GM15510 (cell line): ENCODE measurements at regions not wholly inside any gene's neighbourhood (a gene's known extent, or its start where the extent isn't known, plus 50 kb on each side); places are given as distances from the start of the nearest gene placed in this dataset.

Experiments
- POLR2A ChIP-seq: IDR thresholded peaks from 3 replicates; pipeline ENCODE4 v1.6.1; 2011; ENCODE audit warnings: borderline replicate concordance; ENCODE audit not compliant: insufficient read length; ENCODE audit errors: extremely low read depth

- no peak for TF ChIP-seq POLR2A
Observed at GRCh38 chr19:37303591-37304171, 67.2 kb upstream of the ZNF527 start.

DNA sequence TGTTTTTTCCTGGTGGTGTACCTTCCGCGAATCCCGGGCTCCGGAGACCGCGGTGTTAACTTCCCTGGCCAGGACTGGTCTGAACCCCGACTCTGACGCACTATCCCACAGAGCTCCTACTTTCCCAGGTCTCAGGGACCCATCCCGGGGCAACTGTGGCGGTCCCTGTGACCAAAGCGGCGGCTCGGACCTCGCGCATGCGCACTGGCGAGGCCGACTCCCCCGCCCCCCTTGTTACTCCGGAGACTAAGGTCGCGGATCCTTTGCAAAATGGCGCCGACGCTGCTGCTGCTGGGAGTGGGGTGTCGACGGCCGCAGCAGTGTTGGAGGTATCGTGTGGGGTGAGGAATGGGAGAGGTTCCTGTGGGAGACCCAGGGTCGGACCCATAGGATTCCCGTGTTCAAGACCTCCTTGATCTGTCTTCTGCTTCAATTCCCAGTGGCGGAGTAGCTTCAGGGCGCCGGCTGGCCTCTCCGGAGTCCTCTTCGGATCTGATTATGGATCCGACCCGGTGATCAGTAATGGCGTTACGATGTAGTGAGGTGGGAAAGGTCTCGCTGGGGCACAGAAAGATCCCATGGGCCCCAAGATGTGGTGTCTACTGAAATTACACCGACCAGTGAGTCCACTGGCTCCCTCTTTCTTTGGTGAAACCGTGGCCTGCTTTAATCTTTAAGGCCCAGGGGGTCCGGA lies 66.6 kb upstream of the ZNF527 start:
- no peak for TF ChIP-seq POLR2A

- no peak for TF ChIP-seq POLR2A
Observed at GRCh38 chr19:37304884-37305255, 66.0 kb upstream of the ZNF527 start.

GRCh38 chr19:37306383-37306963 lies 64.4 kb upstream of the ZNF527 start:
- no peak for TF ChIP-seq POLR2A

DNA sequence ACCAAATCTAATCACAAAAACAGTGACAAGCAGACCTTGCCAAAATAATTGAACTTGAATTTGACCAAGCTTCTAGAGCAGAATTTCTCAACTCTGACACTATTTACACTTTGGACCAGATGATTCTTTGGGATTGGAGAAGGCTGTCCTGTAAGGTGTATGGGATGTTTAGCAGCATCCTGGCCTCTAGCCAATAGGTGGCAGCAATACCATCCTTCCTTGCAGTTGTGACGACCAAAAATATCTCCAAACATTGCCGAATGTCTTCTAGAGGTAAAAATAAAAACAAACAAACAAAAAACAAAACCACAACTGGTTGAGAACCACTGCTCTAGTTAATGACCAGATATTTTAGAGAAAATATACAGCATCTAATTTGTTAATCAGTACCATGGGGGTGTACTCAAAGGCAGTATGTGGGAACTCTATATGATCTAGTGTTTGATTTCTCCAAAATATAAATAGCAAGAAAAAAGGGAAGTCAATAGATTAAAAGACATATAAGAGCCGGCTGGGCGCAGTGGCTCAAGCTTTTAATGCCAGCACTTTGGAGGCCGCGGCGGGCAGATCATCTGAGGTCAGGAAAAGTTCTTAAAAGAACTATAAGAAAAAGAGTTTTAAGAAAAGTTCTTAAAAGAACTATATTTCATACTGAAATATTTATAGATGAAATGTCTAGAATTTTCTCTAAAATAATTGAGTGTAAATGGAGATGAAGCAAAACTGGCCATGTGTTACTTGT lies 60.9 kb upstream of the ZNF527 start:
- no peak for TF ChIP-seq POLR2A

DNA sequence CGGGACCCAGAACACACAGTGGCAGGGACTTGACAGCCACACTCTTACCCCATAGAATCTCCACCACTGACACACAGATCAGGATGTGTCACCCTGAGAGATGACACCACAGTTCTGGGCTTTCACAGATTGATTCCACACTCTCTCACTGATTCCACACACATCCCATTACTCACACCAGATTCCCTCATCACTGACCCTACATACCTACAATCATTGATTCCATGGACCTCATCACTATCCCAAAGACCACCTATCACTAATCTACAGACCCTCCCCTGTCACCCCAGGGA lies 57.6 kb upstream of the ZNF527 start:
- no peak for TF ChIP-seq POLR2A

DNA sequence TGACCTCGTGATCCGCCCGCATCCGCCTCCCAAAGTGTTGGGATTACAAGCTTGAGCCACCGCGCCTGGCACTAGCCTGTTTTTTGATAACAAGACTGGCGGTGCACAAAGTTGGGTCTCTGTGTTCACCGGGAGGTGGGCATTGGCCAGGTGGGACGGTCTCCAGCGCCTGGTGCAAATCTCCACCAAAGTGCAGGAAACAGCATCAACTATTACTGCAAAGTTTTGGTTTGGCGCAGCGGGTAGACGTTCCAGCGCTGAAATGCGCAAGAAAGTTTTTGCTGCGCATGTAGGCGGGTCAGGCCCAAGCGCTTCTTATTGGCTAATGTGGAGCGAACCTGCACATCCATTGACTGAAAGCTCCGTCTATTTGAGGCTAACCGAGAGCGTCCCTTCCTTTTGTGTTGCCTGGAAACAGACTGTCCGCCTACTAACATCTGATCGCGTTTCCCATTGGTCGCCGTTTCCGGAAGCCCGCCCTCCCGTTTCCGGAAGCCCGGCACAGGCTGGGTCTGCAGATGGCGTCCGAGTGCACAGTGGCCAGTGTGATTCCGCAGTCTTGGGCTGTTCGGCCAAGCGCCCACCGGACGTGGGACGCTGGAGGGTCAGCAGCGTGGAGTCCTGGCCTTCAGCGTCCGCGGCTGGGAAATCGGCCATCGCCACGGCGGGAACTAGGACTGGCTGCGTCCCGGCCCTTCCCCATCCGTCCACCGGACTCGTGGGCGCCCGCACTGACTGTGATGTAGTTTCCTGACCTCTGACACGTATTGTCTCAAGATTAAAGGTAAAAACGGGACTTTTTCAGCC lies 53.3 kb upstream of the ZNF527 start:
- peak; percentile 79 for TF ChIP-seq POLR2A
